Ovary (tissue), 3 donors: ENCODE measurements at regions not wholly inside any gene's neighbourhood (a gene's known extent, or its start where the extent isn't known, plus 50 kb on each side); places are given as distances from the start of the nearest gene placed in this dataset.

Experiments used
- CTCF ChIP-seq, 3 donors: fragments of 450-650 bp in 2 of 3; fragments of 200-600 bp in 1 of 3; IDR thresholded peaks; one replicate each; pipeline versions ENCODE4 v1.5.1 to v1.8.0; 2016 to 2022; ENCODE audit warnings: antibody characterized with exemption in 3 of 3, mild to moderate bottlenecking in 1 of 3
- EP300 ChIP-seq: sonication (generic); formaldehyde crosslinking; IDR thresholded peaks from one replicate; pipeline ENCODE4 v1.6.1; 2017; ENCODE audit warnings: antibody characterized with exemption
- POLR2A ChIP-seq: fragments of 450-650 bp; IDR thresholded peaks from one replicate; pipeline ENCODE4 v1.6.1; 2017; ENCODE audit warnings: antibody characterized with exemption, mild to moderate bottlenecking, moderate library complexity
- donor health status: DM: no; HTN: no; CAD: no.

DNA sequence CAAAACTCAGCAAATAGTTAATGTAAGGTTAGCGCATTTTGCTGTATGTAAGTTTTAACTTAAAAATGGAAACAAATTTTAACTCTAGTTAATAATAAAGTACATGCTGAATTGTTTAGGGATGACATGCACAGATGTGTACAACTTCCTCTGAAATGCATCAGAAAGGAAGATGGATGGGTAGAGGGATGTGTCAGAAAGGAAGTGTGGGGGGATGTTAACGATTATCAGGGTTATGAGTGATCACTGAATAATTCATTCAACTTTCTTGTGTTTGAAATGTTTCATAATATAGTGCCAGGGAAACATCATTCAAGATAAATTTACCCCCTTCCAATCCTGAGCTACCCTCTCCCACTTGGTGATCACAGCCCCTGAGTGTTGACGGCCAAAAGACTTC lies 87.6 kb downstream of the FOXA2 start:
- TF ChIP-seq POLR2A (no peak), CTCF (IDR thresholded peaks at IDR 0.05) (no peak), EP300 (no peak)
